GM06990 (cell line): ENCODE measurements at regions not wholly inside any gene's neighbourhood (a gene's known extent, or its start where the extent isn't known, plus 50 kb on each side); places are given as distances from the start of the nearest gene placed in this dataset.

Experiments used
- DNase-seq: peaks from one replicate; pipeline ENCODE4 v3.0.0-alpha.2; 2011; ENCODE audit not compliant: insufficient read length; ENCODE audit errors: extremely low read depth
- H3K27me3 ChIP-seq: replicated peaks from 2 replicates; pipeline ENCODE4 v1.6.0; 2011; ENCODE audit warnings: low read length; ENCODE audit not compliant: control insufficient read depth, insufficient read depth
- H3K36me3 ChIP-seq: 2 replicates; pipeline ENCODE4 v1.5.1; 2011; ENCODE audit warnings: low read length; ENCODE audit not compliant: control insufficient read depth, insufficient read depth
- H3K4me3 ChIP-seq: replicated peaks from 2 replicates; pipeline ENCODE4 v1.5.1; 2011; ENCODE audit warnings: low read depth, mild to moderate bottlenecking, control low read depth, low read length
- TF ChIP-seq, protein P1 (sequence below): IDR thresholded peaks from 2 replicates; pipeline ENCODE4 v1.5.1; 2011; ENCODE audit warnings: low read length, control low read depth, mild to moderate bottlenecking, inconsistent platforms; ENCODE audit not compliant: insufficient read depth, poor library complexity, severe bottlenecking

DNA sequence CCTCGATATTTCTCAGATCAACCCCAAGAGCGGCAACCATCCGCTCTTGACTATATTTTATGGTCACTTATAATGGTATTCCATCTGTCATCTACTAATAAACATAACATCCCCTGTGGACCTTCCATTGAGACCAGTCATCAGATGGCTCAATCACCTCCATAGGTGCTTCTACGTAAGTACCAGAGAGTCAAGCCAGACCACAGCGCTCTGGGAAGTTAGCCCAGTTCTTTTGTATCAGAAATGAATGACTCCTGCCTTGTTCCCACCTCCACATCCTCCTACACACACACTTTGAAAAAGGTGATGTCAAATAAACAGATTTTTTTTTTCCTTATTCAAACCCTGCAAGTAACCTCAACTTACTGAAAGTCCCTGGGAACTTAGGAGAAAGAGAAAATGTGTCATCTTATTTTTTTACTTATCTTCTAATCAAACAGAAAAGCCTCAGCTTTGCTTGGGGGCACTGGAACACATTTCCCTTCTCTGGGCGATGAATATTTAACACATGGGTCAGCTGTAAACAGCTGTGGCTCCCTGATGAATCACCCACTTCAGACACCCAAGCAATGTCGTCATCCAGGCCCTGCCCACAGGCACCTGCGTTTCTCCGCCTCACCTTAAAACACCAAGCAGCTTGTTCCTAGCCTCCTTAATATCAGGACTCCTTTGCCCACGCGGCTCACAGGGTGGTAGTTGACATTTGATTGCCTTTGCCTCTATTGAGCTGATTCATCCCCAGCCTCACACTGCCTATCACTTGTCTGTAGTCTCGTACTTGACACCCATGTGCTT lies 121.4 kb upstream of the LY86 start:
- H3K36me3 ChIP-seq = no peaks in the 10 kb centered on the region
- no peak for DNase-seq
- TF ChIP-seq, protein P1, sequence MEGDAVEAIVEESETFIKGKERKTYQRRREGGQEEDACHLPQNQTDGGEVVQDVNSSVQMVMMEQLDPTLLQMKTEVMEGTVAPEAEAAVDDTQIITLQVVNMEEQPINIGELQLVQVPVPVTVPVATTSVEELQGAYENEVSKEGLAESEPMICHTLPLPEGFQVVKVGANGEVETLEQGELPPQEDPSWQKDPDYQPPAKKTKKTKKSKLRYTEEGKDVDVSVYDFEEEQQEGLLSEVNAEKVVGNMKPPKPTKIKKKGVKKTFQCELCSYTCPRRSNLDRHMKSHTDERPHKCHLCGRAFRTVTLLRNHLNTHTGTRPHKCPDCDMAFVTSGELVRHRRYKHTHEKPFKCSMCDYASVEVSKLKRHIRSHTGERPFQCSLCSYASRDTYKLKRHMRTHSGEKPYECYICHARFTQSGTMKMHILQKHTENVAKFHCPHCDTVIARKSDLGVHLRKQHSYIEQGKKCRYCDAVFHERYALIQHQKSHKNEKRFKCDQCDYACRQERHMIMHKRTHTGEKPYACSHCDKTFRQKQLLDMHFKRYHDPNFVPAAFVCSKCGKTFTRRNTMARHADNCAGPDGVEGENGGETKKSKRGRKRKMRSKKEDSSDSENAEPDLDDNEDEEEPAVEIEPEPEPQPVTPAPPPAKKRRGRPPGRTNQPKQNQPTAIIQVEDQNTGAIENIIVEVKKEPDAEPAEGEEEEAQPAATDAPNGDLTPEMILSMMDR = no peak
- no peak overlapping the region for H3K4me3 ChIP-seq
- H3K27me3 ChIP-seq = no peaks in the 10 kb centered on the region

DNA sequence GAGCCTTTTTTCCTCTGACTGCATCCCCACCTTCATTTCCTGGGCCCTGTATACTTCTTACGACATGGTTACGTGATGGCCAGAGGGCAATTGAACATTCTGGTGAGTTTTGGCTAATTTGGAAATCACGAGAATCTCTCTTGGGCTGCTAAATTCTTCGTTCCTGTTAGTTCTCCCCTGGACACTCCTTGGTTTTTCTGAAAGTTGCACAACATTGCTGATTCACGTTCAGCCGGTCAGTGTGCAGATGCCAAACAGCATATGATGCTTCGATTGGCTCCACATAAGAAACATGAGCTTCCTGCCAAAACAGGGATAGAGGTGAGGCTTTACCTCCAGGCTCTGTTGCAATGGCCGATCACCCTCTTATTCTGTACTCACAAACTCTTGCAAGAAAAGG lies 119.4 kb upstream of the LY86 start:
- DNase-seq = no peak
- TF ChIP-seq, protein P1 = no peak
- H3K36me3 ChIP-seq = no peaks in the 10 kb centered on the region
- no peak overlapping the region for H3K4me3 ChIP-seq
- H3K27me3 ChIP-seq = no peaks in the 10 kb centered on the region

DNA sequence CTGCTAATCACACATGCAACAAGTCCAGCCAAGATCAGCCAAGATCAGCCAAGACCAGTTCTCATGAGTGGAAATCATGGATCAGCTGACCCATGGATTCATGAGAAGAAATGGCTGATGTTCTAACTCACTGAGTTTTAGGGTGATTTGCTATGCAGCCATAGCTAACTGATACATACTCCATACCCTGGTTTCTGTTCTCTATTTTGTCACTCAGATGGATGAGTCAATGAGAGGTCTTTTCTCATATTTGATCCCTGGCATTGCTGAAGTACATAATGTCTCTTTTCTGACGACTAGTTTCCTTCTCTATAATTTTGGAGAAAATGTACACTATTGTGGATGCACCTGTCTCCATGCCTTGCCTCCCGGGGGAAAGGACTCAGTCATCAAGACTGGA lies 118.4 kb upstream of the LY86 start:
- no peak for DNase-seq
- TF ChIP-seq, protein P1 = no peak
- no peak overlapping the region for H3K4me3 ChIP-seq
- no peaks in the 10 kb centered on the region for H3K36me3 ChIP-seq
- no peaks in the 10 kb centered on the region for H3K27me3 ChIP-seq

DNA sequence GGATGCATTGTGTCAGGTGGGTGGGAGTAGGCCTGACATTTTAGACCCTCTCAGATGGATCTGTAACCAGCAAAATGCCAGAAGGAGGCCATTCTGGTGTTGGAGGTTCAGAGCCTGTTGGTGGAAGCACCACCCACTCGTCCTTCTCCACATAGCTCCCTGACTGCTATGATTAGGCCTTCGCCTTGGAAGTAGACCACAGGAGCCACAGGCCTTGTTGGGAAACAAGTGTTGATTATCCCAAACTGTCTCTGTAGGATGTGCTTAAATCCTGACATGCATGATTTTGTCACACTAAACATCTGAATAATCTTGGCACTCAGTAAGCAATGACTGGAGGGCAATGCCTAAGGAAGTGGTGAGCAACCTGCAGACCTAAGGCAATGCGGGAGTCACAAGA lies 117.2 kb upstream of the LY86 start:
- H3K36me3 ChIP-seq = no peaks in the 10 kb centered on the region
- H3K4me3 ChIP-seq = no peak overlapping the region
- H3K27me3 ChIP-seq = no peaks in the 10 kb centered on the region
- no peak for DNase-seq
- TF ChIP-seq, protein P1 = no peak

DNA sequence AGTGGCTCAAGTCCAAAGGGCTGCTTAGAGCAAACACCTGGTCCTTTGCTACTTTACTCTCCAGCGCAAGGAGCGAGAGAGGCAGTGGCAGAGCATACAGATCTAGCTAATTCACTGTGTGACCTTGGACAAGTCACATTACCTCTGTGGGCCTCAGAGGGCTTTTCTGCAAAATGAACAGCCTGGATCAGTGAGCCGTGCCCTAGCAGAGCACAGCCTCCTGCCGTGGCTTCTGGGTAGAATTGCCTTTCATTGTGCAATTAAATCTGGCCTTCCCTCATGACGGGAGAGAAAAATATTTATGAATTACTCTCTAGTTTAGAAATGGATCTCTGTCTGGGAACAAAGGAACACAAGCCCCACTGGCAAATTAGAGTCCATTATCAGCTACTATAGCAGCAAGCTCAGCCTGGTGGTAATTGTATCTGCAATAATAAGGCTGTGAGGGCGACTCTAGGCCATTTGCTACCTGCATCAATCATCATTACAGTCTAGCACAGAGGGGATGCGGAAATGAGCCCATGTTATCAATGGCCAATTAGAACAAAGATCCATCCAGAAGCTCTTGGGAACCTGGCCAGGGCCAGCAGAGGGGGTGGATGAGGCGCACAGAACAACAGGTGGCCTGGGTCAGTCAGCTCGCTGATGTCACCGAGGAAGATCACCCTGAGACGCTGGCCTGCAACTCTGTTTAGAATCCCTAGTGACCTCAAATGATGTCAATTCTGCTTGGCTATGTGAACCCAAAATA lies 114.2 kb upstream of the LY86 start:
- no peak for DNase-seq
- H3K4me3 ChIP-seq = no peak overlapping the region
- H3K36me3 ChIP-seq = no peaks in the 10 kb centered on the region
- no peaks in the 10 kb centered on the region for H3K27me3 ChIP-seq
- TF ChIP-seq, protein P1 = no peak
